Breast epithelium (tissue), 4 donors: ENCODE measurements at regions not wholly inside any gene's neighbourhood (a gene's known extent, or its start where the extent isn't known, plus 50 kb on each side); places are given as distances from the start of the nearest gene placed in this dataset.

Source experiments
- DNase-seq, 2 donors: peaks; one replicate each; pipeline ENCODE4 v3.0.0-alpha.2; 2019; ENCODE audit warnings: low spot score in 2 of 2
- H3K27ac ChIP-seq, 2 donors: fragments of 200-600 bp; sonication (generic) in 1 of 2; one replicate each; pipeline ENCODE4 v1.5.1; 2016 to 2019; ENCODE audit warnings: mild to moderate bottlenecking in 1 of 2
- H3K27me3 ChIP-seq, 2 donors: fragments of 200-600 bp; sonication (generic) in 1 of 2; one replicate each; pipeline versions ENCODE4 v1.5.1 to v1.6.0; 2017 to 2019; ENCODE audit warnings: control low read depth in 1 of 2, mild to moderate bottlenecking in 1 of 2
- H3K36me3 ChIP-seq: fragments of 200-600 bp; one replicate; pipeline ENCODE4 v1.5.1; 2019
- H3K4me1 ChIP-seq, 2 donors: fragments of 200-600 bp; sonication (generic); one replicate each; pipeline ENCODE4 v1.5.1; 2016 to 2019; ENCODE audit warnings: control low read depth in 1 of 2
- H3K4me3 ChIP-seq, 3 donors: fragments of 200-600 bp; sonication (generic); 1 replicate in 2 of 3; 2 replicates in 1 of 3; pipeline ENCODE4 v1.5.1; 2016 to 2019; ENCODE audit warnings: mild to moderate bottlenecking in 3 of 3, moderate library complexity in 2 of 3
- H3K9me3 ChIP-seq, 2 donors: fragments of 200-600 bp; sonication (generic) in 1 of 2; one replicate each; pipeline ENCODE4 v1.5.1; 2016 to 2019; ENCODE audit warnings: control low read depth in 1 of 2
- CTCF ChIP-seq, 3 donors: fragments of 450-650 bp; IDR thresholded peaks; one replicate each; pipeline ENCODE4 v1.5.1; 2016 to 2017; ENCODE audit warnings: antibody characterized with exemption in 3 of 3, mild to moderate bottlenecking in 3 of 3, moderate library complexity in 3 of 3
- POLR2A ChIP-seq: fragments of 450-650 bp; IDR thresholded peaks from one replicate; pipeline ENCODE4 v1.6.1; 2016; ENCODE audit warnings: antibody characterized with exemption, mild to moderate bottlenecking, moderate library complexity
- POLR2AphosphoS5 ChIP-seq, 3 donors: sonication (generic); formaldehyde crosslinking; IDR thresholded peaks; one replicate each; pipeline ENCODE4 v1.6.1; 2017; ENCODE audit warnings: antibody characterized with exemption in 3 of 3
- intact Hi-C: fragments of 100-400 bp; cut with DNase I; formaldehyde crosslinking; loops from one replicate; pipeline ENCODE4 v1.15.1; 2023; ENCODE audit warnings: low total_unique reads

DNA sequence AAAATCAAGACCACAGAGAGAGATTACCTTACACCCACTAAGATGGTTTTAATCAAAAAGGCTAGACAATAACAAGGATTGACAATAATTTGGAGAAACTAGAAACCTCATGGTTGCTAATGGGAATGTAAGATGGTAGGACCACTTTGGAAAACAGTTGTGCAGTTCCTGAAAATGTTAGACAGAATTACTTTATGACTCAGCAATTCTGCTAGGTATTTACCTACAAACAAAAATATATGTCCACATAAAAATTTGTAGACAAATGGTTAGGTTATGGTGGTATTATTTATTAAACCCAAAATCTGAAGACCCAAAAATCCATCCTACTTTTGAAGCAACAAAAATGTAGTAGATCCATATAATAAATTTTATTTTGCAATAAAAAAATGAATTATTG is 1027.0 kb upstream of the ADGRL3 start:
- DNase-seq, result no peak
- no peaks in the 10 kb centered on the region for H3K4me1 ChIP-seq
- H3K4me3 ChIP-seq, result no peak overlapping the region
- no peak overlapping the region for H3K27ac ChIP-seq
- no peaks in the 10 kb centered on the region for H3K27me3 ChIP-seq
- intact Hi-C loops, result no loop called here
- H3K36me3 ChIP-seq, result no peaks in the 10 kb centered on the region
- no peaks in the 10 kb centered on the region for H3K9me3 ChIP-seq
- TF ChIP-seq POLR2AphosphoS5 (IDR thresholded peaks at IDR 0.05) (no peak), POLR2A (no peak), CTCF (IDR thresholded peaks at IDR 0.05) (no peak)

- Histone ChIP-seq H3K36me3 (no peaks in the 10 kb centered on the region), H3K27ac (no peak overlapping the region), H3K4me3 (no peak overlapping the region), H3K9me3 (no peaks in the 10 kb centered on the region), H3K4me1 (no peaks in the 10 kb centered on the region), H3K27me3 (no peaks in the 10 kb centered on the region)
- intact Hi-C loops, result no loop called here
- no peak for DNase-seq
- no peak for TF ChIP-seq CTCF (IDR thresholded peaks at IDR 0.05)
- TF ChIP-seq POLR2A, result no peak
- no peak for TF ChIP-seq POLR2AphosphoS5 (IDR thresholded peaks at IDR 0.05)
Measured at GRCh38 chr4:60173718-60174117, 1026.4 kb upstream of the ADGRL3 start.

DNA sequence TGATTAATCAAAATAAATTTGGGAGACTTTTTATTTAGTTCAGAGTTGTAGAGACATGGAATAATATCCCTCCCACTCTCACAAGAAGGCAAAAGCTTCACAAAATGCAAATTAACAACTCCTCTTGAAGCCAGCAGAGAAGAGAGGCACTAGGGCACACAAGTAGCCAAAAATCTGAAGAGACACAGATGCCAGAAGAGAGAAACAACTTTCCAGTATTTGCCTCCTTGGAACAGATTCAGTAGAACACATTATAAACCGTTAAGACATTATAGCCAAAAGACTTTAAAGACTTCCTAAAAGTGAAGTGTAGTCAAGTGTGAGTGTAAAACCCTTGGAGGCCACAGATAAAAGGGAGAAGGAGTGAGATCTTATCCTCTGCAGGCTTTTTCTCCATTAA is 1024.9 kb upstream of the ADGRL3 start:
- Histone ChIP-seq H3K27ac (no peak overlapping the region), H3K27me3 (no peaks in the 10 kb centered on the region), H3K36me3 (no peaks in the 10 kb centered on the region), H3K4me1 (no peaks in the 10 kb centered on the region), H3K4me3 (no peak overlapping the region), H3K9me3 (no peaks in the 10 kb centered on the region)
- TF ChIP-seq POLR2AphosphoS5 (IDR thresholded peaks at IDR 0.05) (no peak), CTCF (IDR thresholded peaks at IDR 0.05) (no peak)
- no peak for DNase-seq
- intact Hi-C loops, result no loop called here

- TF ChIP-seq POLR2AphosphoS5 (IDR thresholded peaks at IDR 0.05), result no peak
- TF ChIP-seq CTCF (IDR thresholded peaks at IDR 0.05), result no peak
- TF ChIP-seq POLR2A, result no peak
- H3K27me3 ChIP-seq, result no peaks in the 10 kb centered on the region
- H3K4me3 ChIP-seq, result no peak overlapping the region
- intact Hi-C loops, result no loop called here
- peaks cover 0 to 5% of the 10 kb centered on the region in 2 donors for H3K9me3 ChIP-seq
- H3K4me1 ChIP-seq, result no peaks in the 10 kb centered on the region
- peaks cover 2% of the 10 kb centered on the region for H3K36me3 ChIP-seq
- DNase-seq, result no peak
- H3K27ac ChIP-seq, result no peak overlapping the region
Measured at GRCh38 chr4:60187428-60187827, 1012.7 kb upstream of the ADGRL3 start.

GRCh38 chr4:60189286-60189685 is 1010.8 kb upstream of the ADGRL3 start:
- TF ChIP-seq POLR2A, result no peak
- TF ChIP-seq POLR2AphosphoS5 (IDR thresholded peaks at IDR 0.05), result no peak
- no peak for DNase-seq
- intact Hi-C loops, result no loop called here
- H3K27me3 ChIP-seq, result no peaks in the 10 kb centered on the region
- no peak overlapping the region for H3K27ac ChIP-seq
- peaks cover 0 to 5% of the 10 kb centered on the region in 2 donors for H3K9me3 ChIP-seq
- no peak overlapping the region for H3K4me3 ChIP-seq
- no peaks in the 10 kb centered on the region for H3K4me1 ChIP-seq
- H3K36me3 ChIP-seq, result no peaks in the 10 kb centered on the region

GRCh38 chr4:60194214-60194613 is 1005.9 kb upstream of the ADGRL3 start:
- Histone ChIP-seq H3K27ac (no peak overlapping the region), H3K4me1 (no peaks in the 10 kb centered on the region), H3K36me3 (no peaks in the 10 kb centered on the region), H3K9me3 (peaks cover 0 to 5% of the 10 kb centered on the region in 2 donors), H3K27me3 (no peaks in the 10 kb centered on the region), H3K4me3 (no peak overlapping the region)
- DNase-seq, result no peak
- intact Hi-C loops, result no loop called here
- TF ChIP-seq CTCF (IDR thresholded peaks at IDR 0.05), result no peak
- no peak for TF ChIP-seq POLR2AphosphoS5 (IDR thresholded peaks at IDR 0.05)
- no peak for TF ChIP-seq POLR2A
